MCF 10A (cell line): ENCODE measurements at regions not wholly inside any gene's neighbourhood (a gene's known extent, or its start where the extent isn't known, plus 50 kb on each side); places are given as distances from the start of the nearest gene placed in this dataset.

ENCODE experiments used
- BruUV-seq: library from RNA; stranded (reverse); fragments of 400-500 nt; replicated peaks from 2 replicates; lab custom pipeline; 2021; lab: Mats Ljungman, UMichigan
- CTCF ChIA-PET: fragments of 300-600 bp; sonication (Branson Sonifier 250); formaldehyde crosslinking; extraction: SDS; loops from one replicate; lab custom pipeline; 2021; ENCODE audit warnings: antibody characterized with exemption, inconsistent platforms; lab: Yijun Ruan, JAX
- POLR2A ChIA-PET: fragments of 300-600, 350-650 bp; sonication (Branson Sonifier 250); formaldehyde crosslinking; extraction: SDS; loops from one replicate; lab custom pipeline; 2020; ENCODE audit warnings: antibody characterized with exemption, inconsistent platforms; lab: Yijun Ruan, JAX
- DNase-seq: peaks from one replicate; pipeline ENCODE4 v3.0.0-alpha.2; 2018; ENCODE audit not compliant: unreplicated experiment
- H3K27ac Mint-ChIP-seq: one replicate; pipeline ENCODE4 v1.8.0; 2022; ENCODE audit warnings: mild to moderate bottlenecking, low read depth, mixed read lengths; ENCODE audit not compliant: unreplicated experiment
- H3K27me3 Mint-ChIP-seq: one replicate; pipeline ENCODE4 v1.8.0; 2022; ENCODE audit warnings: mixed read lengths; ENCODE audit not compliant: insufficient read depth, unreplicated experiment
- H3K36me3 Mint-ChIP-seq: one replicate; pipeline ENCODE4 v1.8.0; 2022; ENCODE audit warnings: mild to moderate bottlenecking, moderate library complexity, mixed read lengths; ENCODE audit not compliant: insufficient read depth, unreplicated experiment
- H3K4me1 Mint-ChIP-seq: one replicate; pipeline ENCODE4 v1.8.0; 2022; ENCODE audit warnings: mixed read lengths; ENCODE audit not compliant: insufficient read depth, unreplicated experiment
- H3K4me3 Mint-ChIP-seq: one replicate; pipeline ENCODE4 v1.8.0; 2022; ENCODE audit warnings: mild to moderate bottlenecking, moderate library complexity, mixed read lengths; ENCODE audit not compliant: unreplicated experiment
- H3K9me3 Mint-ChIP-seq: one replicate; pipeline ENCODE4 v1.8.0; 2022; ENCODE audit warnings: mixed read lengths; ENCODE audit not compliant: unreplicated experiment
- CTCF ChIP-seq: fragments of 200-600 bp; IDR thresholded peaks from one replicate; pipeline ENCODE4 v1.8.0; 2022; ENCODE audit warnings: antibody characterized with exemption, mild to moderate bottlenecking; ENCODE audit not compliant: unreplicated experiment
- intact Hi-C: fragments of 100-400 bp; cut with micrococcal nuclease; formaldehyde crosslinking; loops from 2 replicates; pipeline ENCODE4 v1.14.1; 2022

DNA sequence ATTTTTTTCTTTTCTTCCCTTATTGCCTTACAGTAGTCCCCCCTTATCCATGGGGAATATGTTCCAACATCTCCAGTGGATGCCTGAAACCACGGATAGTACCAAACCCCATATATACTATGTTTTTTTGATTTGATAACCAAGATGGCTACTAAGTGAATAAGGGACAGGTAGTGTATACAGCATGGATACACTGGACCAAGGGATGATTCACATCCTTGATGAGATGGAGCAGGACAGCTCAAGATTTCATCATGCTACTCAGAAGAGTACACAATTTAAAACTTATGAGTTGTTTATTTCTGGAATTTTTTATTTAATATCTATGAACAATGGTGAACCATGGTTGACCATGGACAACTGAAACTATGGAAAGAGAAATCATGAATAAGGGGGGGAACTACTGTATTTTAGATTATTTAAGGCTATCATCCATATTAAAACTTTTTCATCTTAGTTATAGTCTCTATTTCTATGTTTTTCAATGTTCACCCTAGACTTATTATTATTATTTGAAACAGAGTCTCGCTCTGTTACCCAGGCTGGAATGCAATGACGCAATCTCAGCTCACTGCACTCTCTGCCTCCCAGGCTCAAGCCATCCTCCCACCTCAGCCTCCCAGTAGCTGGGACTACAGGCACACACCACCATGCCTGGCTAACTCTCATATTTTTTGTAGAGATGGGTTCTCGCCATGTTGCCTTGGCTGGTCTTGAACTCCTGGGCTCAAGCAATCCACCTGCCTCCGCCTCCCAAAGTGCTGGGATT lies 188.0 kb upstream of the PELI2 start:
- POLR2A ChIA-PET: interaction anchor here (0.6 to 1.1 kb wide), 2 partner anchors 8 to 58 kb away, joined by 3 to 5 read pairs; no protein-coding TSS in a partner anchor
- no peaks in the 10 kb centered on the region for H3K4me1 Mint-ChIP-seq
- no peaks in the 10 kb centered on the region for H3K27me3 Mint-ChIP-seq
- no peaks in the 10 kb centered on the region for H3K9me3 Mint-ChIP-seq
- no peak overlapping the region for H3K4me3 Mint-ChIP-seq
- DNase-seq: no peak
- intact Hi-C loops: no loop called here
- CTCF ChIA-PET: interaction anchor here (0.8 kb wide), 1 partner anchor 492 kb away, joined by 3 read pairs; no protein-coding TSS in a partner anchor
- no peak for TF ChIP-seq CTCF
- H3K36me3 Mint-ChIP-seq: no peaks in the 10 kb centered on the region
- no TSS peak for BruUV-seq
- H3K27ac Mint-ChIP-seq: no peak overlapping the region

- Mint-ChIP-seq H3K4me1 (peaks cover 20% of the 10 kb centered on the region), H3K36me3 (no peaks in the 10 kb centered on the region), H3K9me3 (no peaks in the 10 kb centered on the region), H3K27ac (no peak overlapping the region), H3K27me3 (no peaks in the 10 kb centered on the region), H3K4me3 (no peak overlapping the region)
- POLR2A ChIA-PET: interaction anchor here (0.6 to 2.2 kb wide), 2 partner anchors 48 to 824 kb away, joined by 3 to 14 read pairs; no protein-coding TSS in a partner anchor
- BruUV-seq: no TSS peak
- DNase-seq: no peak
- CTCF ChIA-PET: no interaction called here
- intact Hi-C loops: no loop called here
- no peak for TF ChIP-seq CTCF
Measured at GRCh38 chr14:55936691-55937090, 181.5 kb upstream of the PELI2 start.

DNA sequence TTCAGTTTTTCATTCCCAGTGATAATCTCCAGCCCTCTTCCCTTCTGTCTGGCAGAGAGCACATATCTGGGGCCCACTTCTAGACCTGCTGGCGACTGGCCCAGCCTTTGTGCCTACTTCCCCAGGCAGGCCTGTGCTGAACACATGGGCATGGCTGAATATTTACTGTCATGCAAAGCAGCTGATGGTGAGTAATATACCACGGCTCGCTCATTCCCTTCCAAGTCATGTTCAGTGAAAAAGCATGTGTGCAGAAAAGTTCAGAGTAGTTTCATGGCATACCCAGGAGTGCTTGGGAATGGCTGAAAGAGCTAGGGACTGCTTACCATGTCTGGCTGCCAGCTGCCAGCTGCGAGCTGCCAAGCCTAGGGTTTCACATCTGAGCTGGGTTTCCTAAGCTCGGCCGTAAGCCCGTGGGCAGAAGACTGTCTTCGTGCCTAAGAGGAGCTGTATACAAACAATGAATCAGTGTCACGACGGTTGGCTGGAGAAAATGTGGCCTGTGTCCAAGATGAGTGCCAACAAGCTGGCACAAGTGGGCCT lies 179.9 kb upstream of the PELI2 start:
- no TSS peak for BruUV-seq
- H3K4me1 Mint-ChIP-seq: peaks cover 27% of the 10 kb centered on the region
- no peaks in the 10 kb centered on the region for H3K36me3 Mint-ChIP-seq
- H3K9me3 Mint-ChIP-seq: no peaks in the 10 kb centered on the region
- no peaks in the 10 kb centered on the region for H3K27me3 Mint-ChIP-seq
- peak overlapping the region; percentile 36 for H3K4me3 Mint-ChIP-seq
- no peak for TF ChIP-seq CTCF
- ChIA-PET CTCF (interaction anchor here (0.7 to 1.1 kb wide), 6 partner anchors 43 to 235 kb away, joined by 3 to 5 read pairs (median 4); no protein-coding TSS in a partner anchor), POLR2A (interaction anchor here (0.5 to 2.2 kb wide), 13 partner anchors 9 to 678 kb away, joined by 3 to 14 read pairs (median 3); no protein-coding TSS in a partner anchor)
- peak; percentile 89 for DNase-seq
- intact Hi-C loops: no loop called here
- peak overlapping the region; percentile 84 for H3K27ac Mint-ChIP-seq

DNA sequence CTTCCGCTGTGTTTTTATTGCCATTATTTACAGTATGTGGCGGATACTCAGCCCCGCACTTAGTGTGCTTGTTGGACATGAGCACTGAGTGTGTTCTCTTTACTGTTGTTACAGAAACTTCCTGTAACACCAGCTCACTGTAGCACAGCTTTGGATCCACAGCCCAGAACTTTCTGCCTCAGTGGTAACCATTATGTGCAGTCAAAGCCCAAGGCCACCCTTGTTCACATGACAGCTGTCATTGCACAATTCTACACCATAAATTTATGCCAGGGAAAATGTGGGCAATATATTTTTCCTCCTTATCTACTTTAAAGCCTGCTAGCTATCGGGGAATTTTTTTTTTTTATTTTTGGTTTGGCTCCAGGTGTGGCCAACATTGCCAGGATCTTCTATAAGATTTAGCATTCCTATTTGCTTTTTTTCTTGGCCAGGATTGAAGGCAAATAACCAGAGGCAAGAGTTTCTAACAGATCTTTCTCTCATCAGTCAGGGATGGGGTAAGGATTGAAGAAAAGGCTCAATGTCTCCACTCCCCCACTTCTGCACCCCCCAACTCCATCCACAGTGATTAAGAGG lies 176.0 kb upstream of the PELI2 start:
- no peaks in the 10 kb centered on the region for H3K27me3 Mint-ChIP-seq
- H3K4me3 Mint-ChIP-seq: no peak overlapping the region
- no peaks in the 10 kb centered on the region for H3K36me3 Mint-ChIP-seq
- BruUV-seq: no TSS peak
- ChIA-PET POLR2A (no interaction called here), CTCF (interaction anchor here (0.6 to 1.2 kb wide), 2 partner anchors 16 to 104 kb away, joined by 3 read pairs; no protein-coding TSS in a partner anchor)
- DNase-seq: no peak
- no peak overlapping the region for H3K27ac Mint-ChIP-seq
- no peak for TF ChIP-seq CTCF
- H3K9me3 Mint-ChIP-seq: no peaks in the 10 kb centered on the region
- intact Hi-C loops: no loop called here
- H3K4me1 Mint-ChIP-seq: peaks cover 27% of the 10 kb centered on the region
